Hypothalamus (tissue), 51 donors: ENCODE measurements at regions not wholly inside any gene's neighbourhood (a gene's known extent, or its start where the extent isn't known, plus 50 kb on each side); places are given as distances from the start of the nearest gene placed in this dataset.

Experiments
- DNase-seq, 51 donors: peaks; one replicate each; lab custom pipeline; 2025; lab: John Stamatoyannopoulos, UW

- DNase-seq, result no peak
Measured at GRCh38 chr3:106208251-106208650, 339.4 kb upstream of the CBLB start.

- no peak for DNase-seq
Measured at GRCh38 chr3:106208967-106209366, 340.2 kb upstream of the CBLB start.

DNA sequence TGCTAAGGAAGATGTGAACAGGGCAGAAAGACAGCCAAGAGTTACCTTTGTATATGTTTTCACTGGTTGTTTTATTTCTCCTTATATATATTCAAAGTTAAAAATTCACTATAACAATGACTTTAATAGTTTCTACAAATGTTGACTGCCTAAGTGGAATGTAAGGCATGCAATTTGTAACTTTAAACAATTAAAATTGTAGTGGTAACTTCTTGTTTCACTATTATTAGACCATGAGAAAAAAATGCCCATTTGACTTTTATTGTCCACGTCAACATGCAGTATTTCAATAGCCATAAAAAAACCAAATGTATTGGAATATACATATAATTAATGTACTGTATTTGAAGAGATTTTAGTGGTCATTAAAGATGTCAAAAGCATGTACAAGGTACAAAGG is 340.7 kb upstream of the CBLB start:
- DNase-seq, result no peak

GRCh38 chr3:106210923-106211322 is 342.1 kb upstream of the CBLB start:
- no peak for DNase-seq

GRCh38 chr3:106212665-106213222 is 343.9 kb upstream of the CBLB start:
- no peak for DNase-seq

- DNase-seq, result no peak
Measured at GRCh38 chr3:106213954-106214353, 345.1 kb upstream of the CBLB start.

DNA sequence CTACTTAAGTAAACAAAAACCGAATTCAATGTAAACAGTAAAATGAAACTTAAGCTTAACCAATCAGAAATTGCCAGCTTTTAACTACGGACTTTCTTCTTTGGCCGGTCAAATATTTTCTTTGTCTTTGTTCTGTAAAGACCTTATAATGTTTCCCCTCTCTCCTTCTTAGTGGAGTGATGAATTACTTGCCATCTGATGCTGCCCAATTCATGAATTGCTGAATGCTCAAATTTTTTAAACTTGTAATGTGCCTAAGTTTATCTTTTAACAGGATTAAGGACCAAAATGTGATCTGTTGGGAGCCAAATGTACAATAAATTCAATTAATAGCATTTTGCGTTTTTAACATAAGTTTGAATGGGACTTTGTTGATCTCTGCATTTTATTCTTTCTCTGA is 345.8 kb upstream of the CBLB start:
- DNase-seq, result no peak

GRCh38 chr3:106215047-106215446 is 346.2 kb upstream of the CBLB start:
- DNase-seq, result no peak

- no peak for DNase-seq
Measured at GRCh38 chr3:106217745-106218144, 348.9 kb upstream of the CBLB start.

GRCh38 chr3:106227068-106227467 is 358.3 kb upstream of the CBLB start:
- no peak for DNase-seq

GRCh38 chr3:106228271-106228670 is 359.5 kb upstream of the CBLB start:
- no peak for DNase-seq

GRCh38 chr3:106229495-106230278 is 360.9 kb upstream of the CBLB start:
- DNase-seq, result no peak

- no peak for DNase-seq
Measured at GRCh38 chr3:106231086-106231485, 362.3 kb upstream of the CBLB start.

DNA sequence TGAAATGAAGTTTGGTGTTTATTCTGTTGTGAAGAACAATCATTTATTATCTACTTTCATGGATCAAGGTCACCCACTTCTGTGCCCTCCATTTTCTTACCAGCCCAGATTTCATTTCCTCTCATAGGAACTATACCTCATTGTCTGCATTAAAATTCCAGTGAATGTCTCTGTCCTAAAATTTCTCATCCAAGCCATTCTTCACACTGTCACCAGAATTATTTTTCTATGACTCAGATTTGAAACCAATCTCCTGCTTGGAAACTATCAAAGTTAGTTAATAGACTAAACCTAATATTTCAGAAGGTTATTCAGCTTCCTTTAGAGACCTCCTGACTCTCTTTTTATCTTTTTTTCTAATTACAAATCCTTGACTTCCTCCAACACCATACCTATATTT is 364.1 kb upstream of the CBLB start:
- no peak for DNase-seq

DNA sequence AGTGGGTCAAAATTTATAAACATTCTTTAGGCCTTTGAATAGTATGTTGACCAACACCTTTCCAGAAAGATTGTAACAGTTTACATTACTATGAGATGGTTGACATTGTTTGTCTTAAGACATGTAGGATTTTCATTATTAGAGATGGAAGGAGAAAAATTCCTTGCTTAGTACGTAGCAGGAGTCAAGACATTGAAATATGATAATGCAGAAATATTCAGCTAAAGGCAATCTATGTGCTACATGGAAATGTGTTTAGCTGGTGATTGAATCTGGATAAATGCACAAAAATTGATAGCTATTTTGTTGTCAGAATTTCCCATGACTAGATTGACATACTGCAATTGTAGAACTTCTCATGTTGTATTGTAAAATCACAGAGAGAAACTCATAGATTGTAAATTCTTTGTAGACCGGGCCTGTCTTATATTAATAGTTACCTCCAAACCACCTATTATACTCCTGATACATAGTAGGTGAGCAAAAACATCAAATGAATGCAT is 370.4 kb upstream of the CBLB start:
- DNase-seq, result no peak

DNA sequence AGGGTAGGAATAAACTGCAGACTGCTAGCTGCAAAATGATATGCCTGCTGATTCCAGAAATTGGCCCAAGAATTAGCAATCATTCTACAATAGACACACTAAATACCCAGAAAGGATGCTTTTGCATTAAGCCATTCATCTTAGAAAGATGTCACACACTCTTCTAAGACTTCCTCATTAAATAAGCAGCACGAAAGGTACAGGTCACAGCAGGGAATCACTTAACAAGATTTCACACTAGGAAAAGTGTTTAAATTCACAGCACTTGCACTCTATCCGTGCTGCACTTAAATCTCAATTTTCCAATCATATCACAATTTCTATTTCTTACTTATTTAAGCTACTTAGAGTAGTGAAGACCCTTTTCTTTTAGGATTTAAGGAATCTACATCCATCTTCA is 372.8 kb upstream of the CBLB start:
- no peak for DNase-seq

DNA sequence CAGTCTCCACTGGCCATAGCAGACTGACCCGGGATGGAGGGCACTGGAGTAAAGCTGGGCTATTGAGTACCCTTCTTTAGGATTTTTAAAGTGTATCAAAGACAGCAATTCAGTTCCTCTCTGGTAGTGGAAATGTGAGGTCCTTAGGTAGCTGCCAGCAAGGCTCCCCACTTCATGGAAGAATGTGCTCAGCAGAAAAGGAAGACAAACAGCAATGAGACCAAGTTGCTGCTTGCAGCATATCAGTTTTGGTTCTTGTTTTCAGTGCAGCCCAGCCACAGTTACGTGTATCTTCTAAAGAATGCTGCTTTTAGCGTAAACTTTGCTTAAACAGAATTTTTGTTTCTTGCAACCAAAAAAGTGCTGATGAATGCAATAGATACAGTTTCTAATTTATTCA is 374.0 kb upstream of the CBLB start:
- peak in 4 of 51 donors; percentile 1 to 14 (median 6) for DNase-seq

DNA sequence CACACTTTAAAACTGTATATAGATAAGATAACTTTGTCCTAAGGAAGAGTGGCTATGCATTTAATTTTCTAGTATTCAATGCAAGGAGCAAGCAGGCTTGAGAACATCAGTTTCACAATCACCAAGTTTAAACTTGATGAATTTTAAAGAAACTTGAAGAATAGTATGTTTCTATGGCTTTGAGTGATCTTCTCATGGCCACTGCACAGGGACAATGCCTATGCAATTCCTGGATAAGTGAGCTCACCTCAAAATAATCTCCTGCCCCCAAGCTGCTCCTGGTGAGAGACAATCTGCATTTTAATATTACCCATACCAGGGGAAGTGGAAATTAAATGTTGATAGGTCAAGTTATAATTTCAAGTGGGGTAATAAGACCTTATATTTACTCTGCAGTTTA is 376.6 kb upstream of the CBLB start:
- DNase-seq, result no peak

- no peak for DNase-seq
Measured at GRCh38 chr3:106247902-106248684, 379.3 kb upstream of the CBLB start.

DNA sequence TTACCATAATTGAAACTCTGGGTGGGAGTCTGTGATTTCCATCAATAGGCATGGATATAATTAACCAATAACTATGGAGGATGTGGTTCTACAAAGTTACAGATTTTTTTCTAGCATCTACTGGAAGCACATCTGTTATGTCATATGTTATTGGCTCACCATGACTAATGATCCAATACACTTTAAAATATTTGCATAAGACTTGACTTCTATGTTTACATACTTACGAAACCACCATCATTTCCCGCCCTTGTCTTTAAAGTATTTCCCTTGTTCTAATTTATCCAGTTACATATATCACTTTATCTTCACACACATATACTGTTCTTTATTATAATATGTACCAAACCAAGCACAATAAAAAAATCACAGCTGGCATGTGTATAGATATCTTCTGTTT is 380.3 kb upstream of the CBLB start:
- no peak for DNase-seq

DNA sequence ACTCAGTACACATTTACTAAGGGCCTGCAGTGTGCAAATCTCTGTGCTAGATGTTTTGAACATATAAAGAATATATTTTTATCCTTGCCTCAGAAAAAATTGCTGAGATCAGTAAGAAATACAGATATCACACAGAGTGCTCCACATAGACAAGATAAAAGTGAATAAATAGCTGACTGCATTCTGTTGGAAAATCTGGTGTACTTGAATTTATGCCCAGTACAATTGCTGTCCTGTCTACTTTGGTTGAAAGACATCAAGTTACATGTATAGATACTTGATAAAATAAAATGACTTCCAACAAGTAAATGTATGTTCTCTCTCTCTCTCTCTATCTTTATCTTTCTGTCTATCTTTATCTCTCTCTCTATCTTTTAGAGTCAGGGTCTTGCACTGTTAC is 381.2 kb upstream of the CBLB start:
- DNase-seq, result no peak
